ENCODE measurements at regions not wholly inside any gene's neighbourhood (a gene's known extent, or its start where the extent isn't known, plus 50 kb on each side); places are given as distances from the start of the nearest gene placed in this dataset.

DNA sequence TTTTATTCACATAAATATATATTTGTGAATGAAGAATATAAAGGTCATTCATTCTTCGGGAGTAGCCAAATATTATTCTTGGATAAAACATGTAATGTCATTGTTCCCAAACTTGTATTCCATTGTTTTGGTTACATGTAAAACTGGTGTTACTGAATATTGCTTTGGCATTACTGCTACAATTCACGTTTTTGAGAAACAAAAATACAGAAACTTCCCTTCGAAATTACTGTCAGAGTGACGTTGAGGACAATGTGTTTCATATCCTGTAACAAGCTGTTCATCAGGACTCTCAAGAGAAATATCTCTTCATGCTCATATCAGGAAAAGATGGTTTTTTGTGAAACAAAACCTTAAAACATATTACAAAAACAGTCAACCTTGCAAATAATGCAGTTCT is 258.9 kb upstream of the DDX53 start:
- TF ChIP-seq, protein P1, sequence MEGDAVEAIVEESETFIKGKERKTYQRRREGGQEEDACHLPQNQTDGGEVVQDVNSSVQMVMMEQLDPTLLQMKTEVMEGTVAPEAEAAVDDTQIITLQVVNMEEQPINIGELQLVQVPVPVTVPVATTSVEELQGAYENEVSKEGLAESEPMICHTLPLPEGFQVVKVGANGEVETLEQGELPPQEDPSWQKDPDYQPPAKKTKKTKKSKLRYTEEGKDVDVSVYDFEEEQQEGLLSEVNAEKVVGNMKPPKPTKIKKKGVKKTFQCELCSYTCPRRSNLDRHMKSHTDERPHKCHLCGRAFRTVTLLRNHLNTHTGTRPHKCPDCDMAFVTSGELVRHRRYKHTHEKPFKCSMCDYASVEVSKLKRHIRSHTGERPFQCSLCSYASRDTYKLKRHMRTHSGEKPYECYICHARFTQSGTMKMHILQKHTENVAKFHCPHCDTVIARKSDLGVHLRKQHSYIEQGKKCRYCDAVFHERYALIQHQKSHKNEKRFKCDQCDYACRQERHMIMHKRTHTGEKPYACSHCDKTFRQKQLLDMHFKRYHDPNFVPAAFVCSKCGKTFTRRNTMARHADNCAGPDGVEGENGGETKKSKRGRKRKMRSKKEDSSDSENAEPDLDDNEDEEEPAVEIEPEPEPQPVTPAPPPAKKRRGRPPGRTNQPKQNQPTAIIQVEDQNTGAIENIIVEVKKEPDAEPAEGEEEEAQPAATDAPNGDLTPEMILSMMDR (IDR thresholded peaks at IDR 0.05; ENCODE audit: low read depth, low read length, missing control alignments), result no peak
- DNase-seq (ENCODE audit: low read depth), result no peak
- no peak overlapping the region for H3K4me3 ChIP-seq (ENCODE audit: low read depth, low read length)

DNA sequence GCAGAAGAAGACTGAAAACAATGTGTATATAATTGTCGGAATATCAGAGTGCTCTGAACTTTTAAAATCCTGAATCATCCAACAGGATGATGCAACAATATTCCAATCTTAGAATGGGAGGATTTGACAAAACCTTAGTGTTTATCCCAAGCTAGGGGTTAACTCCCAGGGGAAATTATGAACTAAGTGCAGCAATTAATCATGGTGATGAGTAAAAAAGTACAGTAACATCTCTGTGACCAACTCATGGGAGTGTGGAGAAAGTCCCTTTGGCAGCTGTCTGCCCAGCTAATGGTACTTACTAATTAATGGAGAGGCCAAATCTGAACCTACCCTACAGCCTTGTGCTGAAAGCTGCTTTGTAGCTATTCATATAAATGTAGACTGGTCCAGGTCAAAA is 257.6 kb upstream of the DDX53 start:
- TF ChIP-seq, protein P1 (IDR thresholded peaks at IDR 0.05; ENCODE audit: low read depth, low read length, missing control alignments), result no peak
- DNase-seq (ENCODE audit: low read depth), result no peak

DNA sequence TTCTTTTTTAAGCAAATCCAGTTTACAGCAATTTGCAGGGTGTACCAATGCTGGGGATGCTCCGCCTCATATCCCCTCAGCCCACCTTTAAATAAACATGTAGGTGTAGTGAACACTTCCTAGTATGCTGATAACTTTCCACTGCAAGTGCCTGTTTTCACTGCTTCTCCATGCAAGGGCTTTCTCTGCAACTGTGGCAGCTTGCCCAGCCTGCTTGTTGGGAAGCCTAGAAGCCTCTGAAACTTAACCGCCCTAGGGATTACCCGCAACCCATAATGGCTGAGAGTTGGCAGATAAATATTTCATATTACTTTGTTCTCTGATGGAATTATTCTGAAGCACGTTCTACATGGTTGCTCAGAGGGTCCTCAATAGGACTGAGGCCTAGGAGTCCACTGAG is 253.7 kb upstream of the DDX53 start:
- no peak for DNase-seq (ENCODE audit: low read depth)
- H3K4me3 ChIP-seq (ENCODE audit: low read depth, low read length), result no peak overlapping the region
- TF ChIP-seq, protein P1 (IDR thresholded peaks at IDR 0.05; ENCODE audit: low read depth, low read length, missing control alignments), result no peak

More for the DNA sequence above, 257.6 kb upstream of the DDX53 start:
- H3K4me3 ChIP-seq (ENCODE audit: low read depth, low read length), result no peak overlapping the region

DNA sequence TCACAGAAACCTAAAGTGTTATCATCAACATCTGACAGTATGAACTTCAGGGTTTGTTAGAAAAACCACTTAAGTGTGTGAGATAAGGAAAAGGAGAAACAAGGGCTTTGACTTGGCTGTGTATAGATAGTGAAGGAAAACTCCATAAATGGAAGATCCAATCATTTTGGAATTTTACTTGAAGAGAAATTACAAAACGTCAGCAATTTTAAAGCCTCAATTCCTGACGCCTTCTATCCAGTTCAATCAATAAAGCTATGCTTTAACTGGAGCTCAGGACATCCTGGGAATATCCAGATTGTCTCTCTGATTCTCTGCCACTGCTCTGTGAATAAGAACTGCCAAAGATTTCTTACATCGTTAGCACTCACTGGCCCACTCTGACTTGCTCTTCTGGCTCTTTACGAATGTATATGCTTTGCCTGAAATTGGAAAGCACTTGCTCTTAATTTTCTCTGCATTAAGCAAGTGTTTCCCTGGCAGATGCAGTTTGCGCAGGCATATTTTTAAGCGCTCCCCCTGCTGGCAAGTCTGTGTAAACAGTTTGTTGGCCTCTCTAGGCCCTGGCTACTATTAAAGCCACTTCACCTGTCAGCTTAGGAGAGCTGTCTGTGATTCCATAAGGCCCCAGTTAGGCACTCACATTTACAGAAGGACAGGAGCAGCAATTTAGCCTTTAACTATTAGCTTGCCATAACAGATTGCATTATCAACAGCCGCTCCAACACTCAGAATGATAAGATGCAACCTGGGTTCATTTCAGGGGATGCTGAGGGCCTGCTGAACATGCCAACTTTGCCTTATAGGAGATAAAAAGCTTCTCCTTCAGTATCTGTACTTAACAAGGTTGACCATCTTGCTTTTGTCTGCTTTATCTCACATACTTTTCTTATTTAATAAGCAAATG is 251.4 kb upstream of the DDX53 start:
- no peak for DNase-seq (ENCODE audit: low read depth)
- TF ChIP-seq, protein P1 (IDR thresholded peaks at IDR 0.05; ENCODE audit: low read depth, low read length, missing control alignments), result peak; percentile 65

DNA sequence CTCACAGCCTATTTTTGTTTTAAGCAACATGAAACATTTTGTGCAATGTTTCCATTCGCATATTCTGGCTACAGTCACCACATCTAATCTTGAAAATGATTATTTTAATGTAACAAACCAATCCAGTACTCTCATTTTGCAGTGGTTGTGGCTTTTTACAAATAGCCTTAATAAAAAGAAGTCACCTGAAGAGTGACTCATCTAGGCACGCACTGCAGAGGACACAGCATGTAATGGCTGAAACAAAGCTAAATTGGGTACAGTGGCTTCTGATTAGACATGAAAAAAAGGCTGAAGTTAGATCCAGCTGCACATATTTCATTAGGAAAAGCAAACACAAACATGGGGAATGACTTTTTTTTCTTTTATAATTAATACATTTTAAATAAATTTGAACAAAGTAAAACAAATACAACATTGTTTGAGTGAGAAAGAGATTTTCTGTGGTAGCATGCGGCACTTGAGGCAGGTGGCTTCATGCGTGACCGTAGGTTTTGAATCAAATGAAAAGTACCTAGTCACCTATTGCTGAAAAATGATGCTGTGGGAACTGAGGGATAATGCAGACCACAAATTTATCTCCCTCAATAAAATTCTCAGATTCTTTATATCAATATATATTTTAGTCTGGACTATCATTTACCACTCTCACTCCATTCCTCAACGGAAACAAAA is 240.8 kb upstream of the DDX53 start:
- H3K4me3 ChIP-seq (ENCODE audit: low read depth, low read length), result no peak overlapping the region
- TF ChIP-seq, protein P1 (IDR thresholded peaks at IDR 0.05; ENCODE audit: low read depth, low read length, missing control alignments), result no peak
- no peak for DNase-seq (ENCODE audit: low read depth)

More for the DNA sequence above, 251.4 kb upstream of the DDX53 start:
- no peak overlapping the region for H3K4me3 ChIP-seq (ENCODE audit: low read depth, low read length)

DNA sequence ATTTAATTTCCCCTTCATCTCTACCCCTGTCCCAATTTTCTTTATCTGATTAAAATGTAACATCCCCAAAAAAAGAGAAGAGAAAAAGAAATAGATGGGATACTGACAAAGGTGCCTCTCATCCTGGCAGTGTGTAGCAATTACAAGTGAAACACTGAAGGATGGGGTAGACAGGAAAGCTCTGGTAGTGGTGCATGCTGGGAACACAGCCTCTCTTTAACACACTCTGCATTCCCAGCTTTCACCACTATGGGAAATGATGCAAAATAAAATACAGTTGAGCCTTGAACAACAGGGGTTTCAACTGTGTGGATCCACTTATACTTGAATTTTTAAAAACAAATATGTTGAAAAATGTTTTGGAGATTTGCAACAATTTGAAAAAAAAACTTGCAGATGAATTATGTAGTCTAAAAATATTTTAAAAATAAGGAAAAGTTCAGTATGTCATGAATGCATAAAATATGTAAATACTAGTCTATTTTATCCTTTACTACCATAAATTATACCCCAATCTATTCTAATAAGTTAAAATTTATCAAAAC is 239.2 kb upstream of the DDX53 start:
- no peak for DNase-seq (ENCODE audit: low read depth)
- TF ChIP-seq, protein P1 (IDR thresholded peaks at IDR 0.05; ENCODE audit: low read depth, low read length, missing control alignments), result no peak
- no peak overlapping the region for H3K4me3 ChIP-seq (ENCODE audit: low read depth, low read length)
